Neural cell (in vitro differentiated cells): ENCODE measurements at regions not wholly inside any gene's neighbourhood (a gene's known extent, or its start where the extent isn't known, plus 50 kb on each side); places are given as distances from the start of the nearest gene placed in this dataset.

Source experiments
- CTCF ChIP-seq: fragments of 450-650 bp; IDR thresholded peaks from 2 replicates; pipeline ENCODE4 v1.5.1; 2014; ENCODE audit warnings: antibody characterized with exemption, mild to moderate bottlenecking, moderate library complexity; ENCODE audit not compliant: poor library complexity, severe bottlenecking
- EP300 ChIP-seq: fragments of 450-650 bp; conservative IDR thresholded peaks from 2 replicates; pipeline ENCODE4 v1.6.1; 2014; ENCODE audit warnings: antibody characterized with exemption, mild to moderate bottlenecking, moderate library complexity; ENCODE audit not compliant: poor library complexity, severe bottlenecking
- EZH2 ChIP-seq: fragments of 200-600, 300-800 bp; shearing (Covaris generic), sonication (generic); IDR thresholded peaks from 2 replicates; pipeline ENCODE4 v1.6.1; 2014; ENCODE audit warnings: antibody characterized with exemption, low read length, borderline replicate concordance, mild to moderate bottlenecking; ENCODE audit not compliant: insufficient read depth, poor library complexity, severe bottlenecking
- MXI1 ChIP-seq: fragments of 450-650 bp; conservative IDR thresholded peaks from 2 replicates; pipeline ENCODE4 v1.6.1; 2014; ENCODE audit warnings: antibody characterized with exemption, mild to moderate bottlenecking; ENCODE audit not compliant: poor library complexity, severe bottlenecking
- POLR2AphosphoS5 ChIP-seq: IDR thresholded peaks from 2 replicates; pipeline ENCODE4 v1.6.1; 2012
- RAD21 ChIP-seq: fragments of 450-650 bp; conservative IDR thresholded peaks from 2 replicates; pipeline ENCODE4 v1.6.1; 2014; ENCODE audit warnings: antibody characterized with exemption, mild to moderate bottlenecking, moderate library complexity
- REST ChIP-seq: IDR thresholded peaks from 2 replicates; pipeline ENCODE4 v1.6.1; 2012; ENCODE audit warnings: borderline replicate concordance

- TF ChIP-seq CTCF = no peak
- no peak for TF ChIP-seq RAD21
- TF ChIP-seq EP300 = no peak
- no peak for TF ChIP-seq EZH2
- TF ChIP-seq REST = peak; percentile 98
- peak; percentile 6 for TF ChIP-seq POLR2AphosphoS5
- no peak for TF ChIP-seq MXI1
Observed at GRCh38 chr17:77696151-77696720, 262.3 kb upstream of the TNRC6C start.
